ENCODE measurements at regions not wholly inside any gene's neighbourhood (a gene's known extent, or its start where the extent isn't known, plus 50 kb on each side); places are given as distances from the start of the nearest gene placed in this dataset.
"Not testable (repeated sequence)": the region's sequence is repeated elsewhere in the genome, so short reads cannot be mapped to it uniquely, and the experiment has no call there.

DNA sequence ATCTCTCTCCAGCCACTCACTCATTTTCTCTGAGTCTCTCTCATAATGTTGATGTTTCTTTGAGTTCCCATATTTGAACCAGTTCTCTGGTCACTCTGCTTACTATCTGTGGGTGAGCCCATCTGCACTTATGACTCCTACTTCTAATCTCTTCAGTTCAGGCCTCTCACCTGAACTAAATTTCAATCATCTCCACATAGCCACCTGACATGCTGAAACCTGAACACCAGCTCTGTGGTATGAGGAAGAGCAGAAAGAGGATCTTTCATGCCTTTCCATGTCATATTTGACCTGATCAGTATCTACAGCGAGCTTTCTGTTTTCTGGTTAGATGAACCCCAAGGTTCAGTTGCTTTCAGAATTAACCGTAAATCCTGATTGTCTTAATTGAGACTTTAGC is 122.2 kb upstream of the ESX1 start:
- DNase-seq: no peak

GRCh38 chrX:104372547-104372946 is 117.8 kb upstream of the ESX1 start:
- DNase-seq: no peak

DNA sequence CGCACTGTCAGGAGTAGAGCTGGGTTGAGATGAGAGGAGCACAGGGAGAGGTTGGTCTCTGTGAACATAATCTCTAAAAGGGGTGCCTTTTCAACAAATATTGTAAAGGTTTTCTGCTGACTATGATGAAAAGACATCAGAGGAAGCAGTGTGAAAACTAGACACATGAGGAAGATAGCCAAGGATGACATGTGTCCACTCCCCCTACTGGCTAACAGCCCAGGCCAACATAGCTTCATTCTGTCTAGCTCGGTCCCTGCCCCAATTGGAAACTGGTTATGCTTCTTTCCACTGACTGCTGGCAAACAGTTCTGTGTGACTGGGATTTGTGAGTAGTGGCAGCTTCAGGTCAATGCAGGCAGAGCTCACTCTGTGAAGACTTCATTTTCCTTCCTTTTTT is 115.4 kb upstream of the ESX1 start:
- no peak for DNase-seq

DNA sequence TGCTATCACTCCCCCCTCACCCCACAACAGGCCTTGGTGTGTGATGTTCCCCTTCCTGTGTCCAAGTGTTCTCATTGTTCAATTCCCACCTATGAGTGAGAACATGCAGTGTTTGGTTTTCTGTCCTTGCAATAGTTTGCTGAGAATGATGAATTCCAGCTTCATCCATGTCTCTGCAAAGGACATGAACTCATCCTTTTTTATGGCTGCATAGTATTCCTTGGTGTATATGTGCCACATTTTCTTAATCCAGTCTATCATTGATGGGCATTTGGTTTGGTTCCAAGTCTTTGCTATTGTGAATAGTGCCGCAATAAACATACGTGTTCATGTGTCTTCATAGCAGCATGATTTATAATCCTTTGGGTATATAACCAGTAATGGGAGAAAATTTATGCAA is 106.0 kb upstream of the ESX1 start:
- not testable (repeated sequence) for DNase-seq

GRCh38 chrX:104359124-104359523 is 104.4 kb upstream of the ESX1 start:
- DNase-seq: no peak

DNA sequence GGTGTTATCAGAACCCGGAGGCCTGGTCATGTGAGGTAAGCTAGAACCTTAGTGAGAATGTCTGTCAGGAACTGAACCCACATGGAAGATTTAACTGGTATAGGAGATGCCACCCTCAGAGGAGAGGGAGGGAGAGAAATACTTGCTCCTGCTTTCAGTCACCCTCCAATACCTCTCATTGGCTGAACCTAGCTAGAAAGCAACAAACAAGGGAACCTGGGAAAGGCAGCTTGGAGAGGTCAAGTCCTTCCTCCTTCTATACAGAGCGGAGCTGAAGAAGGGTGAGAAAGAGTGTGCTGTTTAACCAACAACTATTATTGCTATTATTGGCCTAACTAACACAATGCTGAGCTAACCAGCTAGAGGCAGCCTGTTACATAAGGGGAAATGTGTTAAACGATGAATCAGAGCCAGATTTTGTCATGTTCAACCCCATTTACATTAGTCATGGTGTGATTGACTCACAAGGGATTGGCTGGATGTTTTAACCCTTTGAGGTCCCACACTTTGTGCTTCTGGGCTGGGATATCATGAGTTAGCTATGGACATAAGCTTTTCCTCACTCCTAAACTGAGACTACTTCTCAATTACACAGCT is 96.5 kb upstream of the ESX1 start:
- no peak for DNase-seq

GRCh38 chrX:104347860-104348259 is 93.1 kb upstream of the ESX1 start:
- DNase-seq: no peak

DNA sequence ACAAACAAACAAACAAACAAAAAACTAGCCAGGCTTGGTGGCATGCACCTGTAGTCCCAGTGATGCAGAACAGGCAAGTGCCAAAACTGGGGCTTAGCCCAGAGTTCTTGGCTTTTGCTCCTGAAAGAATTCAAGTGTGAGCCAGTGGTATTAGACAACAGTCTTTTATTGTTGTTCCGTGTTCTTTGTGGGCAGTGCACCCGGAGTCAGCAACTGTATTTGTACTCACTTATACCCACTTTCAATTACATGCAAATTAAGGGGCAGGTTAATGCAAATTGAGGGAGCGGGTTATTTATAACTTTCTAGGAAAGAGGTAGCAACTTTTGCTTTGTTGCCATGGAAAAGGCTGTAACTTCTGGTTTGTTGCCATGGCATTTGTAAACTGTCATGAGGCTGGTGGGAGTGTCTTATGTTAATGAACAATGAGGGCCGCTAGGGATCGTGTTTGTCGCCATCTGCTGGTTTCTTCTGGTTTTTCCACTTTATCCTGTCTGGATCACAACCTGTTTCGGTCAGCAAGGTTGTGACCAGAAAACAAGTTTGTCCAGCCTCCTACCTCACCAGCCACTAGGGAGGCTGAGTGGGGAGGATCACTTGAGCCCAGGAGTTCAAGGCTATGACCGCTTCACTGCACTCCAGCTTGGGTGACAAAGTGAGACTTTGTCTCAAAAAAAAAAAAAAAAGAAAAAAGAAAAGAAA is 88.8 kb upstream of the ESX1 start:
- peak; percentile 29 to 31 for DNase-seq

DNA sequence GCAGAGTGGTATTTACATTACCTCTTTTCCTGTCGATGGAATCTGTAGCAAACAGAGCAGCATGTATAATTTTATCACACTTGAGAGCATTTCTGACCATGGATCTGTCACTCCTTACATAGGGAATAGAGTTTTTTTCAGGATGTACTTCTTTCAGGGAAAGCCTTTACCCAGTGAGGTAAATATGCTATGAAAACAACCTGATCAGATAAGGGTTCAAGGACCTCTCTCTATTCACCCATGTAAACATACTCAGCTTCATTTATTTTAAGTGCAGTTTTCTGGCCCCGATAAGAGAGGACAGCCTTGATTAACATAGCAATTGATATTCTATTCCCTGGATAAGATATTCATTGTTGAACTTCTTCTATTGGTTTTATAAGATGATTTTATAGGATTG is 87.3 kb upstream of the ESX1 start:
- no peak for DNase-seq

DNA sequence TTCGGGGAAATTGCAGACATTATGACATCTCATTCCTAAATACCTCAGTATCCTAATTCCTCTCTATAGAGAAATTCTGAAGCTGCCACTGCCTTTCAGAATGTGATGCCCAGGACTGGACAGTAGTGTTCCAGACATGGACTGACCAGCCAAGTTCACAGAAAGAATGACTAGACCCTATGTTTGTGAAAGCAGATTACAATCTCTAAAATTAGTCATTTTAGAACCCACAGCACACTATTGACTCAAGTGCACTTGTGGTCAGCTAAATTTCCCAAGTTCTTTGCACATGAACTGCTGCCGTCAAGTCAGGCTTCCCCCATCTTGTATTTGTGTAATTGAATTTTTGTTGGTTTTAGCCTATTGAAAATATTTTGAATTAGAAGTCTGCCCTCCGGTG is 81.0 kb upstream of the ESX1 start:
- no peak for DNase-seq

DNA sequence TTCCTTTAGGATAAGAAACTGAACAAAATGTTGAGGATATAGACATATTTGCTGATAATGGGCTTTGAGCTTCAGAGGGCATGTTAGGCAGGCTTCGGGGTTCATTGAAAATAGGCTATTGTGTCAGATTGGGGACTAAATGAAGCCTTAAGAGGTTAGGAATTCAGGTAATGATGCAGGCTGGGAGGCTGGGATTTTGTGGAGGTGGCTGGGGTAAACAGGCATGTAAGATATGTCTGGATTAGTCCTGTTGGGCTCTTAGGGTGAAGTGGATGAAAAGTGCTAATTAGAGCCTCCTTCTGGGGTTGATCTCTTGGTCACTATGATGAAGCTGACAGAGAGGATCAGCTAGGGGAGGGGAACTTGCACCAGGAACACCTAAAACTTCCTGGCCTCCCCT is 80.2 kb upstream of the ESX1 start:
- DNase-seq: no peak

- DNase-seq: no peak
Observed at GRCh38 chrX:104330966-104331365, 76.2 kb upstream of the ESX1 start.

GRCh38 chrX:104329731-104330130 is 75.0 kb upstream of the ESX1 start:
- DNase-seq: no peak

GRCh38 chrX:104325213-104325585 is 70.5 kb upstream of the ESX1 start:
- no peak for DNase-seq

- no peak for DNase-seq
Observed at GRCh38 chrX:104324461-104325212, 69.9 kb upstream of the ESX1 start.

DNA sequence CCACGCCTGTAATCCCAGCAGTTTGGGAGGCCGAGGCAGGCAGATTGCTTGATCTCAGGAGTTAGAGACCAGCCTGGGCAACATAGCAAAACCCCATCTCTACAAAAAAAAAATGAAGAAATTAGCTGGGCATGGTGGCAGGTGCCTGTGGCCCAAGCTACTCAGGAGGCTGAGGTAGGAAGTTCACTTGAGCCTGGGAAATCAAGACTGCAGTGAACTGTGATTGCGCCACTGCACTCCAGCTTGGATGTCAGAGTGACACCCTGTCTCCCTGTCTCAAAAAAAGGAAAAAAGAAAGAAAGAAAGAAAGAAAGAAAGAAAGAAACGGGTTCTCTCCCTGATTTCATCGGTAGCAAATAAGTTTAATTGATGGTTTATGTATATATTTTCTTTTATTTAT is 64.6 kb upstream of the ESX1 start:
- DNase-seq: no peak

- no peak for DNase-seq
Observed at GRCh38 chrX:104318330-104319009, 63.7 kb upstream of the ESX1 start.

GRCh38 chrX:104316739-104317138 is 62.0 kb upstream of the ESX1 start:
- no peak for DNase-seq

DNA sequence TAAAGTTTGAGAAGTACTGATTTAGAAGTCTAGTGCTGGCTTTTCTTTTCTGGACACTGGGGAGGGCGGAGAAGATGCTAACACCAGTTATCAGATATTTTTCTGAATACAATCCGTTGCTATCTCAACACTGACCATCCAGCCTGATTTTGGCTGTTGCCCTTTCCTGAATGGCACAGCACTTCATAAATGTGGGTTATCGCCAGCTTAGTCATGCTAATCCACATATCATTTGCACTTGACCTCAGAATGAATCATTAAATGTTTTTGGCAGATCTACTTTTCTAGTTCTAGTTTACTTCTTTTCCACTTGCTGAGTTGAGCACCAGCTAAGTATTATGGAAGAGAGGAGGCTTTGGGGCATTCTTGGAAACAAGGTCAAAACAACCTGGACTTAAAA is 60.8 kb upstream of the ESX1 start:
- no peak for DNase-seq

DNA sequence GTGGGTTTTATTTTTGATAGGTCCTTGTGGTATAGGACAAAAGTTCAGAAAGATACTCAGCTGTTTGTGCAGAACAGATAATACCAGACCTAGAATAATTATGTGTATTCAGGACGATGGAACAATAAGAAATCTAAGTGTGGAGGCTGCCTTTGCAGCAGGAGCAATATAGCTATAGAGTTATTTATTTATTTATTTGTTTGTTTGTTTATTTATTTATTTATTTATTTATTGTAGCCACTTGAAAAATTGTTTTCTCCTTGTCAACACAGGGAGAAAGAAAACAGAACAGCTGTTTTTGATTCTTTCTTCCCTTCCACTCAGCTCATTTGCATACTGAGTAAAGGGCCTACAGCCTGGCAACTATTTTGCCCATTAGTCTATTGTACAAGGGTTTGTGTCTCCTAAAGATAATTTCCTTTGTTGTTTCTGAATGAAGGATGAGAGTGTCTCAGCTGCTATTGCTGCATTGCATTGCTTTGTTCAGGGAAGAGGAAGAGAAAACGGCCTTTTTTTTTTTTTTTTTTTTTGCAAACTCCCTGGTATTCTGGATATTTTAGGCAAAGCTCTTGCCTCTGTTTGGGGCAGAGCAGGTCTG is 56.0 kb upstream of the ESX1 start:
- no peak for DNase-seq

DNA sequence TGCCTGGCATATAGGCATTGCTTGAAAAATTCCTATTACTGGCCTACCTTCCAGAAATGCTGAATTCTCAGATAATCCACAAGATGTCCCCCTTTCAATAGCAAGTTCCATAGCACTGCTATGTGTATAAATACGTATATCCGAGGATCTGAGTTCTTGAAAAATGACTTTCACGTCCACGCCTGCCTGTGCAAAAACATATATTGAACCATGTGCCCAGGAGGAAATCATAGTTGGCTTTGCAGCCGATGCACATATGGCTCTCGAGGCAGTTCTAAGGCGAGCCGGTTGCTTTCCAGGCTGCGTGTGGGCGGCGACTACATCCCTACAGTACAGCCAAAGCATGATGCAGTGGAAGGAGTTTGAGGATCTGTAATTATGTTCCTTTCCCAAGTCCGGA is 55.4 kb upstream of the ESX1 start:
- DNase-seq: no peak

- DNase-seq: no peak
Observed at GRCh38 chrX:104309169-104309568, 54.4 kb upstream of the ESX1 start.

- DNase-seq: no peak
Observed at GRCh38 chrX:104307341-104307740, 52.6 kb upstream of the ESX1 start.
